Calu3 (cell line): ENCODE measurements at regions not wholly inside any gene's neighbourhood (a gene's known extent, or its start where the extent isn't known, plus 50 kb on each side); places are given as distances from the start of the nearest gene placed in this dataset.

Experiments
- BruUV-seq: library from RNA; stranded (reverse); fragments of 400-500 nt; replicated peaks from 2 replicates; lab custom pipeline; 2021; lab: Mats Ljungman, UMichigan
- CTCF ChIA-PET: fragments of 300-600 bp; sonication (Branson Sonifier 250); formaldehyde crosslinking; loops from one replicate; lab custom pipeline; 2022; ENCODE audit warnings: antibody characterized with exemption; lab: Charles Lee
- DNase-seq: peaks from one replicate; pipeline ENCODE4 v3.0.0; 2022
- H3K27ac Mint-ChIP-seq: one replicate; pipeline ENCODE4 v1.8.0; 2022; ENCODE audit warnings: mixed read lengths; ENCODE audit not compliant: unreplicated experiment
- H3K27me3 Mint-ChIP-seq: one replicate; pipeline ENCODE4 v1.8.0; 2022; ENCODE audit warnings: mixed read lengths; ENCODE audit not compliant: unreplicated experiment
- H3K36me3 Mint-ChIP-seq: one replicate; pipeline ENCODE4 v1.8.0; 2022; ENCODE audit warnings: mild to moderate bottlenecking, moderate library complexity, mixed read lengths; ENCODE audit not compliant: insufficient read depth, unreplicated experiment
- H3K4me1 Mint-ChIP-seq: one replicate; pipeline ENCODE4 v1.8.0; 2022; ENCODE audit warnings: mild to moderate bottlenecking, low read depth, mixed read lengths; ENCODE audit not compliant: unreplicated experiment
- H3K4me3 Mint-ChIP-seq: one replicate; pipeline ENCODE4 v1.8.0; 2022; ENCODE audit warnings: mild to moderate bottlenecking, low read depth, moderate library complexity, mixed read lengths; ENCODE audit not compliant: unreplicated experiment
- H3K9me3 Mint-ChIP-seq: one replicate; pipeline ENCODE4 v1.8.0; 2022; ENCODE audit warnings: low read depth, mixed read lengths; ENCODE audit not compliant: unreplicated experiment
- CTCF ChIP-seq: fragments of 200-600 bp; IDR thresholded peaks from one replicate; pipeline ENCODE4 v1.8.0; 2022; ENCODE audit warnings: antibody characterized with exemption; ENCODE audit not compliant: unreplicated experiment
- intact Hi-C: fragments of 100-400 bp; cut with micrococcal nuclease; formaldehyde crosslinking; loops from one replicate; pipeline ENCODE4 v1.10.0; 2022; ENCODE audit not compliant: unreplicated experiment

DNA sequence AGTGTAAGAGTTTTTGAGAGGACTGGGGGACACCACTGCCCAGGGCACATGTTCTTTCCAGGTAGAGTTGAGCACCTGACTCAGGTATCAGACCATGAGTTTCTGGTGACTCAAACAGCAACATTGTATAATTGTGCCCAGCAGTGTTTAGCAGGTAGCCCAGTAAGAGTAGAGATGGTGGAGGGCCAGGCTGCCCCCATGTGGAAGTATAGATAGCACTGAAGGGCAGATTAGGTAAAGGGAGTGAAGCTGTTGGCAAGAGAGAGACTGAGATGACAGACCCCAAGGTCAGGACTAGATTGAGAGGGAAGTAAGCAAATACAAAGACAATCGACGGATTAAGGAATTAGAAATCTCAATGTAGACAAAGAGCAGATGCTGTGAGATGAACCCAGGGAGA is 74.6 kb downstream of the TRIM42 start:
- BruUV-seq, result no TSS peak
- Mint-ChIP-seq H3K27me3 (peaks cover 59% of the 10 kb centered on the region), H3K27ac (no peak overlapping the region), H3K9me3 (peaks cover 3% of the 10 kb centered on the region), H3K36me3 (no peaks in the 10 kb centered on the region), H3K4me3 (no peak overlapping the region), H3K4me1 (peaks cover 27% of the 10 kb centered on the region)
- DNase-seq, result no peak
- intact Hi-C loops, result no loop called here
- CTCF ChIA-PET, result no interaction called here
- TF ChIP-seq CTCF, result no peak

GRCh38 chr3:140753865-140754754 is 76.2 kb downstream of the TRIM42 start:
- CTCF ChIA-PET, result interaction anchor here (0.8 to 1.5 kb wide), 6 partner anchors 12 to 151 kb away, joined by 3 to 6 read pairs (median 4); no protein-coding TSS in a partner anchor
- peak; percentile 54 for DNase-seq
- Mint-ChIP-seq H3K27ac (peak overlapping the region; percentile 18), H3K36me3 (no peaks in the 10 kb centered on the region), H3K4me3 (no peak overlapping the region), H3K9me3 (peaks cover 3% of the 10 kb centered on the region), H3K4me1 (peaks cover 27% of the 10 kb centered on the region), H3K27me3 (peaks cover 43% of the 10 kb centered on the region)
- TF ChIP-seq CTCF, result no peak
- BruUV-seq, result no TSS peak
- intact Hi-C loops, result loop anchor here (1.0 kb wide), 1 partner anchor 109 kb away; no protein-coding TSS in a partner anchor

- H3K27ac Mint-ChIP-seq, result peak overlapping the region; percentile 18
- peaks cover 27% of the 10 kb centered on the region for H3K4me1 Mint-ChIP-seq
- peaks cover 3% of the 10 kb centered on the region for H3K9me3 Mint-ChIP-seq
- TF ChIP-seq CTCF, result no peak
- intact Hi-C loops, result loop anchor here (1.0 kb wide), 1 partner anchor 108 kb away; no protein-coding TSS in a partner anchor
- H3K36me3 Mint-ChIP-seq, result no peaks in the 10 kb centered on the region
- CTCF ChIA-PET, result interaction anchor here (0.8 to 1.5 kb wide), 2 partner anchors 12 to 152 kb away, joined by 3 to 4 read pairs; no protein-coding TSS in a partner anchor
- H3K27me3 Mint-ChIP-seq, result peaks cover 34% of the 10 kb centered on the region
- no peak for DNase-seq
- H3K4me3 Mint-ChIP-seq, result no peak overlapping the region
- BruUV-seq, result no TSS peak
Measured at GRCh38 chr3:140754936-140755335, 77.1 kb downstream of the TRIM42 start.

- CTCF ChIA-PET, result no interaction called here
- DNase-seq, result peak; percentile 56
- peaks cover 27% of the 10 kb centered on the region for H3K4me1 Mint-ChIP-seq
- TF ChIP-seq CTCF, result no peak
- H3K36me3 Mint-ChIP-seq, result no peaks in the 10 kb centered on the region
- peaks cover 3% of the 10 kb centered on the region for H3K9me3 Mint-ChIP-seq
- intact Hi-C loops, result loop anchor here (2.0 kb wide), 1 partner anchor 1294 kb away; no protein-coding TSS in a partner anchor
- no peak overlapping the region for H3K4me3 Mint-ChIP-seq
- BruUV-seq, result no TSS peak
- H3K27ac Mint-ChIP-seq, result peak overlapping the region; percentile 4
- H3K27me3 Mint-ChIP-seq, result peaks cover 20% of the 10 kb centered on the region
Measured at GRCh38 chr3:140756240-140757016, 78.6 kb downstream of the TRIM42 start.
